Natural killer cell (primary cell): ENCODE measurements at regions not wholly inside any gene's neighbourhood (a gene's known extent, or its start where the extent isn't known, plus 50 kb on each side); places are given as distances from the start of the nearest gene placed in this dataset.

Experiments used
- ATAC-seq, 3 donors: fragments of 150-1000 bp in 2 of 3; fragments of 200-7000 bp in 1 of 3; cut with Tn5 transposase; 1 replicate in 1 of 3; 2 replicates in 2 of 3; pipeline ENCODE4 v1.10.0; 2021; ENCODE audit warnings: mild to moderate bottlenecking in 2 of 3, moderate library complexity in 2 of 3
- DNase-seq, 2 donors: peaks; one replicate each; pipeline versions ENCODE4 v3.0.0 to v3.0.0-alpha.2; 2013 to 2021; ENCODE audit warnings: mixed read lengths in 1 of 2
- H3K27ac ChIP-seq: one replicate; pipeline ENCODE4 v1.5.1; 2013; ENCODE audit warnings: mild to moderate bottlenecking, low read length
- H3K27me3 ChIP-seq: one replicate; pipeline ENCODE4 v1.6.1; 2013; ENCODE audit warnings: low read length; ENCODE audit not compliant: control insufficient read depth, insufficient read depth
- H3K36me3 ChIP-seq: one replicate; pipeline ENCODE4 v1.6.1; 2013; ENCODE audit warnings: low read length; ENCODE audit not compliant: control insufficient read depth, insufficient read depth
- H3K4me1 ChIP-seq: one replicate; pipeline ENCODE4 v1.6.1; 2013; ENCODE audit warnings: low read length; ENCODE audit not compliant: control insufficient read depth, insufficient read depth
- H3K4me3 ChIP-seq: one replicate; pipeline ENCODE4 v1.5.1; 2013; ENCODE audit warnings: low read length
- H3K9me3 ChIP-seq: one replicate; pipeline ENCODE4 v1.6.1; 2013; ENCODE audit warnings: low read length; ENCODE audit not compliant: control insufficient read depth, insufficient read depth
- H3K27ac Mint-ChIP-seq, 2 donors: one replicate each; pipeline ENCODE4 v1.8.0; 2022; ENCODE audit warnings: mild to moderate bottlenecking in 2 of 2, mixed read lengths in 2 of 2, moderate library complexity in 1 of 2
- H3K27me3 Mint-ChIP-seq, 2 donors: one replicate each; pipeline ENCODE4 v1.8.0; 2022; ENCODE audit warnings: low read depth in 2 of 2, mixed read lengths in 2 of 2
- H3K36me3 Mint-ChIP-seq: one replicate; pipeline ENCODE4 v1.8.0; 2022; ENCODE audit warnings: mixed read lengths
- H3K4me1 Mint-ChIP-seq, 2 donors: one replicate each; pipeline ENCODE4 v1.8.0; 2022; ENCODE audit warnings: mixed read lengths in 2 of 2
- H3K4me3 Mint-ChIP-seq: one replicate; pipeline ENCODE4 v1.8.0; 2022; ENCODE audit warnings: mild to moderate bottlenecking, moderate library complexity, mixed read lengths
- H3K9me3 Mint-ChIP-seq, 2 donors: one replicate each; pipeline ENCODE4 v1.8.0; 2022; ENCODE audit warnings: mixed read lengths in 2 of 2
- WGBS: methylation state at CpG from one replicate; pipeline ENCODE4 v1.1.7; 2013; ENCODE audit warnings: missing lambda C conversion rate; ENCODE audit not compliant: insufficient coverage; 5-methylcytosine and 5-hydroxymethylcytosine counted together
- intact Hi-C: fragments of 100-400 bp; cut with micrococcal nuclease; formaldehyde crosslinking; loops from one replicate; pipeline ENCODE4 v1.14.2; 2022
- TF ChIP-seq, protein P1 (sequence below): fragments of 200-600 bp; IDR thresholded peaks from one replicate; pipeline ENCODE4 v1.8.0; 2022; ENCODE audit warnings: antibody characterized with exemption

DNA sequence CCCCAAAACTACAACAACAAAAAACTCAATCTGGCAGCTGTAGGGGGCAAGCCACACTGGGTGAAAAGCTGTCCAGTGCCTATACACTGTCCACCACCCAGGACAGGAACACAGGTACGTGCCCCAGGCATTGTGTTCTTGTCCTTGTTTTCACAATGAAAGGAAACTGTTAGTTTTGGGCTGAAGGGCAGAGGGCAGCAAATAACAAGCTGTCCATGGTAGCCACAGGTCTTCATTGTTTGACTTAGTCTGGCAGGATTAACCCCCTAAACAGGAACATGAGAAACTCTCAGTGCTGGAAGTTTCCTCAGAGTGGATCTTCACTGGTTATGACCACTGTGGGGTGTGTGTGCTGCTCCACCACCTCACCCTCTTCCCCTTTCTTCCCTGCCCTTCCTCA is 224.6 kb upstream of the N4BP1 start:
- H3K36me3 Mint-ChIP-seq = no peaks in the 10 kb centered on the region
- Histone ChIP-seq H3K4me3 (no peak overlapping the region), H3K36me3 (no peaks in the 10 kb centered on the region), H3K27ac (no peak overlapping the region), H3K9me3 (no peaks in the 10 kb centered on the region), H3K27me3 (no peaks in the 10 kb centered on the region), H3K4me1 (no peaks in the 10 kb centered on the region)
- ATAC-seq (no peak), DNase-seq (no peak)
- TF ChIP-seq, protein P1, sequence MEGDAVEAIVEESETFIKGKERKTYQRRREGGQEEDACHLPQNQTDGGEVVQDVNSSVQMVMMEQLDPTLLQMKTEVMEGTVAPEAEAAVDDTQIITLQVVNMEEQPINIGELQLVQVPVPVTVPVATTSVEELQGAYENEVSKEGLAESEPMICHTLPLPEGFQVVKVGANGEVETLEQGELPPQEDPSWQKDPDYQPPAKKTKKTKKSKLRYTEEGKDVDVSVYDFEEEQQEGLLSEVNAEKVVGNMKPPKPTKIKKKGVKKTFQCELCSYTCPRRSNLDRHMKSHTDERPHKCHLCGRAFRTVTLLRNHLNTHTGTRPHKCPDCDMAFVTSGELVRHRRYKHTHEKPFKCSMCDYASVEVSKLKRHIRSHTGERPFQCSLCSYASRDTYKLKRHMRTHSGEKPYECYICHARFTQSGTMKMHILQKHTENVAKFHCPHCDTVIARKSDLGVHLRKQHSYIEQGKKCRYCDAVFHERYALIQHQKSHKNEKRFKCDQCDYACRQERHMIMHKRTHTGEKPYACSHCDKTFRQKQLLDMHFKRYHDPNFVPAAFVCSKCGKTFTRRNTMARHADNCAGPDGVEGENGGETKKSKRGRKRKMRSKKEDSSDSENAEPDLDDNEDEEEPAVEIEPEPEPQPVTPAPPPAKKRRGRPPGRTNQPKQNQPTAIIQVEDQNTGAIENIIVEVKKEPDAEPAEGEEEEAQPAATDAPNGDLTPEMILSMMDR = no peak
- intact Hi-C loops = no loop called here
- H3K4me1 Mint-ChIP-seq = no peaks in the 10 kb centered on the region
- H3K9me3 Mint-ChIP-seq = peaks cover 0 to 3% of the 10 kb centered on the region in 2 donors
- WGBS = 11% methylated on average over 1 of the region's 1 CpG
- no peak overlapping the region for H3K4me3 Mint-ChIP-seq
- no peak overlapping the region for H3K27ac Mint-ChIP-seq
- no peaks in the 10 kb centered on the region for H3K27me3 Mint-ChIP-seq

DNA sequence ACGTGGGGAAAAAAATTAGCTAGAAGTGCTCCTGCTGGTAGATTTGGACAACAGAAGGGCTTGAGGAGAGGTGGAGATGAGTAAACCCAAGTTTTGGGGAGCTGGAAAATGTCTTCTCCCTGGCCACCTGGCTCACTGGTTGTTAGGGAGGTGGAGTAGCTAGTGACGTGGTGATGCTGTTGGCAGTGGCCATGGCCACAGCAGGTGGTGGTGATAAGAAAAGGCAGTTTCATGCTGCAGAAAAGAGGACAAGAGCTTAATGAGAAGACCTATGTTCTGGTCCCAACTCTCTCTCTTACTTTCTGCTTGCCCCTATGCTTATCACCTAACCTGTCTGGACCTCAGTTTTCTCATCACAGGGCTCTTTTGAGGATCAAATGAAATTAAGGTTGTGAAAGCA is 223.5 kb upstream of the N4BP1 start:
- Mint-ChIP-seq H3K4me1 (no peaks in the 10 kb centered on the region), H3K36me3 (no peaks in the 10 kb centered on the region), H3K27me3 (no peaks in the 10 kb centered on the region), H3K9me3 (peaks cover 3% of the 10 kb centered on the region in 2 donors), H3K4me3 (no peak overlapping the region), H3K27ac (no peak overlapping the region)
- Histone ChIP-seq H3K4me1 (no peaks in the 10 kb centered on the region), H3K4me3 (no peak overlapping the region), H3K27ac (no peak overlapping the region), H3K36me3 (no peaks in the 10 kb centered on the region), H3K27me3 (no peaks in the 10 kb centered on the region), H3K9me3 (no peaks in the 10 kb centered on the region)
- 27% methylated on average over 2 of the region's 2 CpGs for WGBS
- DNase-seq = no peak
- TF ChIP-seq, protein P1 = no peak
- intact Hi-C loops = no loop called here
- no peak for ATAC-seq

DNA sequence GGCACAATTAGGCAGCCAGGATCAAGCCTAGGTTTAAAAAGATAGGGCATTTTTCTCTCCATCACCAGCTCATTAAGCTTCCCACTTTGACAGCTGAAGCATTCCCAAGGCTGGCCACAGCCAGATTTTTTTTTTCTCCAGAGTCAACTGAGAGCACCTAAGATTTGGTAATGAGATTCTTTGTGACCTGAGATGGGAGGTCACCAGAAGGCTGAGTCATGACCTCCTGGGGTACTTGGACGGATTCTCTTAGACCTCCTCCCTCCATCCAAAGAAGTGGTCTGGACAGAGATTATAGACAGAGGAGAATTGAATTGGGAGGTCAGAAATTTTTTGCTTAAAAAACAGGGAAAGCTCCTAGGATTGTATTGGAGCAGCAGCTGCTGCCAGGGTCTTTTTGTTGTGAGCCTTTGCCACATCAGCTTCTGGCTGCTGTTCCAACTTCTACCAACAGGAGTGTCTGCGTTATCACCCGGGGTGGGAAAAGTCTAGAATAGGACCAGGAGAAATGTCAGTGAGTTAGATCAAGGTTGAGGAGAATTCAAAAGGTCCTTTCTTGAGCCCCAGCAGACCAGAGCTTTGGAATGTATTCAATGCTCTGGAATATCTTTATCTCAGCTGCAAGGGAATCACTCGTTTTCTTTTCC is 221.2 kb upstream of the N4BP1 start:
- TF ChIP-seq, protein P1 = no peak
- whole genome bisulfite sequencing = 37% methylated on average over 3 of the region's 4 CpGs
- H3K27me3 ChIP-seq = no peaks in the 10 kb centered on the region
- no peaks in the 10 kb centered on the region for H3K27me3 Mint-ChIP-seq
- no peaks in the 10 kb centered on the region for H3K9me3 ChIP-seq
- no peak for ATAC-seq
- H3K36me3 Mint-ChIP-seq = no peaks in the 10 kb centered on the region
- no peaks in the 10 kb centered on the region for H3K4me1 ChIP-seq
- H3K36me3 ChIP-seq = no peaks in the 10 kb centered on the region
- no peak for DNase-seq
- H3K9me3 Mint-ChIP-seq = peaks cover 2 to 3% of the 10 kb centered on the region in 2 donors
- no peak overlapping the region for H3K27ac Mint-ChIP-seq
- H3K4me3 Mint-ChIP-seq = no peak overlapping the region
- H3K27ac ChIP-seq = no peak overlapping the region
- no peaks in the 10 kb centered on the region for H3K4me1 Mint-ChIP-seq
- H3K4me3 ChIP-seq = no peak overlapping the region
- intact Hi-C loops = no loop called here
